ENCODE measurements at regions not wholly inside any gene's neighbourhood (a gene's known extent, or its start where the extent isn't known, plus 50 kb on each side); places are given as distances from the start of the nearest gene placed in this dataset.

DNA sequence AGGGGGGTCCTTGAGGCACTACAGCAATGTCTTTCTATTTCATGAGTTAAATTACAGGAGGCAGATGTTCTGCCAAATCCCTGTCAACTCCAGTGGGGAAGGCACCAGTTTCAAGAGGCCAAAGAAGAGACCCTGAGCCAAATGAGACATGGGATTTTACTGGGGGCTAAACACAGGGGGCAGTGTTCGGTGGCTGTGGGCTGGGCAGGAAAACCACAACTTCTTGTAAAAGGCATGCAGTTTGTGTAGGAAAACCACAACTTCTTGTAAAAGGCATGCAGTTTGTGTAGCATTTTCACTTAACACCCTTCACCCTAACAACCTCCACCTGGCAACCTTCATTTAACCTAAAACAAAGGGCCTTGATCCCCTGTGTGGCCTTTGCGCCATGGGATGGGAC is 61.0 kb downstream of the POLR2M start:
- TF ChIP-seq, protein P1, sequence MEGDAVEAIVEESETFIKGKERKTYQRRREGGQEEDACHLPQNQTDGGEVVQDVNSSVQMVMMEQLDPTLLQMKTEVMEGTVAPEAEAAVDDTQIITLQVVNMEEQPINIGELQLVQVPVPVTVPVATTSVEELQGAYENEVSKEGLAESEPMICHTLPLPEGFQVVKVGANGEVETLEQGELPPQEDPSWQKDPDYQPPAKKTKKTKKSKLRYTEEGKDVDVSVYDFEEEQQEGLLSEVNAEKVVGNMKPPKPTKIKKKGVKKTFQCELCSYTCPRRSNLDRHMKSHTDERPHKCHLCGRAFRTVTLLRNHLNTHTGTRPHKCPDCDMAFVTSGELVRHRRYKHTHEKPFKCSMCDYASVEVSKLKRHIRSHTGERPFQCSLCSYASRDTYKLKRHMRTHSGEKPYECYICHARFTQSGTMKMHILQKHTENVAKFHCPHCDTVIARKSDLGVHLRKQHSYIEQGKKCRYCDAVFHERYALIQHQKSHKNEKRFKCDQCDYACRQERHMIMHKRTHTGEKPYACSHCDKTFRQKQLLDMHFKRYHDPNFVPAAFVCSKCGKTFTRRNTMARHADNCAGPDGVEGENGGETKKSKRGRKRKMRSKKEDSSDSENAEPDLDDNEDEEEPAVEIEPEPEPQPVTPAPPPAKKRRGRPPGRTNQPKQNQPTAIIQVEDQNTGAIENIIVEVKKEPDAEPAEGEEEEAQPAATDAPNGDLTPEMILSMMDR (IDR thresholded peaks at IDR 0.05; ENCODE audit: insufficient read depth, low read length), result no peak
- TF ChIP-seq POLR2AphosphoS5 (IDR thresholded peaks at IDR 0.05; ENCODE audit: low read depth), result no peak
